Type B pancreatic cell (in vitro differentiated cells): ENCODE measurements at regions not wholly inside any gene's neighbourhood (a gene's known extent, or its start where the extent isn't known, plus 50 kb on each side); places are given as distances from the start of the nearest gene placed in this dataset.

ENCODE experiments used
- DNase-seq: peaks from one replicate; pipeline ENCODE4 v3.0.0; 2021; ENCODE audit warnings: mixed read lengths; ENCODE audit not compliant: unreplicated experiment; ENCODE audit errors: extremely low spot score
- H3K27ac Mint-ChIP-seq: 2 replicates; pipeline ENCODE4 v1.8.0; 2021; ENCODE audit warnings: mild to moderate bottlenecking, mixed read lengths
- H3K27me3 Mint-ChIP-seq: 2 replicates; pipeline ENCODE4 v1.8.0; 2021; ENCODE audit warnings: mixed read lengths
- H3K36me3 Mint-ChIP-seq: 2 replicates; pipeline ENCODE4 v1.8.0; 2021; ENCODE audit warnings: mixed read lengths
- H3K4me1 Mint-ChIP-seq: one replicate; pipeline ENCODE4 v1.8.0; 2021; ENCODE audit warnings: mixed read lengths; ENCODE audit not compliant: unreplicated experiment
- H3K4me3 Mint-ChIP-seq: 2 replicates; pipeline ENCODE4 v1.8.0; 2021; ENCODE audit warnings: mild to moderate bottlenecking, mixed read lengths
- H3K9me3 Mint-ChIP-seq: 2 replicates; pipeline ENCODE4 v1.8.0; 2021; ENCODE audit warnings: mixed read lengths
- CTCF ChIP-seq: fragments of 200-600 bp; sonication (generic); conservative IDR thresholded peaks from 2 replicates; pipeline ENCODE4 v1.5.0; 2021; ENCODE audit warnings: antibody characterized with exemption, mild to moderate bottlenecking

GRCh38 chr3:19668163-19668562 is 265.9 kb downstream of the EFHB start:
- Mint-ChIP-seq H3K27me3 (peaks cover 6% of the 10 kb centered on the region), H3K9me3 (no peaks in the 10 kb centered on the region), H3K36me3 (no peaks in the 10 kb centered on the region), H3K4me1 (no peaks in the 10 kb centered on the region), H3K27ac (no peak overlapping the region), H3K4me3 (no peak overlapping the region)
- TF ChIP-seq CTCF: no peak
- no peak for DNase-seq

- Mint-ChIP-seq H3K36me3 (no peaks in the 10 kb centered on the region), H3K4me1 (no peaks in the 10 kb centered on the region), H3K4me3 (no peak overlapping the region), H3K27me3 (peaks cover 8% of the 10 kb centered on the region), H3K27ac (no peak overlapping the region), H3K9me3 (no peaks in the 10 kb centered on the region)
- DNase-seq: no peak
- no peak for TF ChIP-seq CTCF
These were observed 271.5 kb downstream of the EFHB start for GRCh38 chr3:19662486-19662885.

- H3K27ac Mint-ChIP-seq: no peak overlapping the region
- no peaks in the 10 kb centered on the region for H3K36me3 Mint-ChIP-seq
- no peak for TF ChIP-seq CTCF
- H3K9me3 Mint-ChIP-seq: peaks cover 13% of the 10 kb centered on the region
- H3K27me3 Mint-ChIP-seq: no peaks in the 10 kb centered on the region
- DNase-seq: no peak
- H3K4me3 Mint-ChIP-seq: no peak overlapping the region
- H3K4me1 Mint-ChIP-seq: no peaks in the 10 kb centered on the region
These were observed 281.7 kb downstream of the EFHB start for GRCh38 chr3:19652336-19652735.

GRCh38 chr3:19645093-19645492 is 288.9 kb downstream of the EFHB start:
- no peaks in the 10 kb centered on the region for H3K9me3 Mint-ChIP-seq
- H3K36me3 Mint-ChIP-seq: no peaks in the 10 kb centered on the region
- TF ChIP-seq CTCF: no peak
- peak overlapping the region; percentile 25 for H3K27ac Mint-ChIP-seq
- H3K4me3 Mint-ChIP-seq: no peak overlapping the region
- no peaks in the 10 kb centered on the region for H3K4me1 Mint-ChIP-seq
- no peak for DNase-seq
- H3K27me3 Mint-ChIP-seq: no peaks in the 10 kb centered on the region

- DNase-seq: no peak
- TF ChIP-seq CTCF: no peak
- Mint-ChIP-seq H3K4me3 (no peak overlapping the region), H3K9me3 (no peaks in the 10 kb centered on the region), H3K27ac (no peak overlapping the region), H3K36me3 (no peaks in the 10 kb centered on the region), H3K4me1 (no peaks in the 10 kb centered on the region), H3K27me3 (no peaks in the 10 kb centered on the region)
These were observed 289.6 kb downstream of the EFHB start for GRCh38 chr3:19644405-19644804.

GRCh38 chr3:19641408-19641807 is 292.6 kb downstream of the EFHB start:
- no peak for DNase-seq
- Mint-ChIP-seq H3K27me3 (no peaks in the 10 kb centered on the region), H3K27ac (no peak overlapping the region), H3K36me3 (no peaks in the 10 kb centered on the region), H3K4me1 (no peaks in the 10 kb centered on the region), H3K9me3 (no peaks in the 10 kb centered on the region), H3K4me3 (no peak overlapping the region)
- TF ChIP-seq CTCF: no peak
